Fibroblast of villous mesenchyme (primary cell): ENCODE measurements at regions not wholly inside any gene's neighbourhood (a gene's known extent, or its start where the extent isn't known, plus 50 kb on each side); places are given as distances from the start of the nearest gene placed in this dataset.

ENCODE experiments used
- DNase-seq: peaks from one replicate; pipeline ENCODE4 v3.0.0-alpha.2; 2010; ENCODE audit warnings: low read depth
- H3K4me3 ChIP-seq: 2 replicates; pipeline ENCODE4 v1.5.1; 2011; ENCODE audit warnings: low read depth, mild to moderate bottlenecking, low read length
- TF ChIP-seq, protein P1 (sequence below): IDR thresholded peaks from 2 replicates; pipeline ENCODE4 v1.5.1; 2012; ENCODE audit warnings: low read depth, mild to moderate bottlenecking, low read length; ENCODE audit not compliant: insufficient read depth

DNA sequence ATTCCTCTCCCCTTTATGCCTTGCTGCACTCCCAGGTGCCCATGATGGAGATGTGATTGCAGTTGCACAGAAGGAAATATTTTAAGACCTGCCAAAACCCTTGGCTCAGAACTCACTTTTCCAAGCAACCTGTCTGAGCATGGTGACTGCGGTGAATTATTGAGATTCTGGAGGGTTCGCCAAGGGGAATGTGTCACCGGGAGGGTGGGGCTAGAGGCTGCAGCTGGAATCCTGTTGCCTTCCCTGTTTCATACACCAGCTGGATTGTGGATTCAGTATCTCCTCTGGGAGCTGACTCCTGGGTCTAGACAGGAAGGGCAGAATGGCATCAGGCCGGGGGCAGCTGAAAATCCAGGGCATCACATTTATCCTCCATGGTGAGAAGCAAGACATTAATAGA is 527.2 kb downstream of the TMEM114 start:
- H3K4me3 ChIP-seq = no peak overlapping the region
- TF ChIP-seq, protein P1, sequence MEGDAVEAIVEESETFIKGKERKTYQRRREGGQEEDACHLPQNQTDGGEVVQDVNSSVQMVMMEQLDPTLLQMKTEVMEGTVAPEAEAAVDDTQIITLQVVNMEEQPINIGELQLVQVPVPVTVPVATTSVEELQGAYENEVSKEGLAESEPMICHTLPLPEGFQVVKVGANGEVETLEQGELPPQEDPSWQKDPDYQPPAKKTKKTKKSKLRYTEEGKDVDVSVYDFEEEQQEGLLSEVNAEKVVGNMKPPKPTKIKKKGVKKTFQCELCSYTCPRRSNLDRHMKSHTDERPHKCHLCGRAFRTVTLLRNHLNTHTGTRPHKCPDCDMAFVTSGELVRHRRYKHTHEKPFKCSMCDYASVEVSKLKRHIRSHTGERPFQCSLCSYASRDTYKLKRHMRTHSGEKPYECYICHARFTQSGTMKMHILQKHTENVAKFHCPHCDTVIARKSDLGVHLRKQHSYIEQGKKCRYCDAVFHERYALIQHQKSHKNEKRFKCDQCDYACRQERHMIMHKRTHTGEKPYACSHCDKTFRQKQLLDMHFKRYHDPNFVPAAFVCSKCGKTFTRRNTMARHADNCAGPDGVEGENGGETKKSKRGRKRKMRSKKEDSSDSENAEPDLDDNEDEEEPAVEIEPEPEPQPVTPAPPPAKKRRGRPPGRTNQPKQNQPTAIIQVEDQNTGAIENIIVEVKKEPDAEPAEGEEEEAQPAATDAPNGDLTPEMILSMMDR = no peak
- DNase-seq = no peak

DNA sequence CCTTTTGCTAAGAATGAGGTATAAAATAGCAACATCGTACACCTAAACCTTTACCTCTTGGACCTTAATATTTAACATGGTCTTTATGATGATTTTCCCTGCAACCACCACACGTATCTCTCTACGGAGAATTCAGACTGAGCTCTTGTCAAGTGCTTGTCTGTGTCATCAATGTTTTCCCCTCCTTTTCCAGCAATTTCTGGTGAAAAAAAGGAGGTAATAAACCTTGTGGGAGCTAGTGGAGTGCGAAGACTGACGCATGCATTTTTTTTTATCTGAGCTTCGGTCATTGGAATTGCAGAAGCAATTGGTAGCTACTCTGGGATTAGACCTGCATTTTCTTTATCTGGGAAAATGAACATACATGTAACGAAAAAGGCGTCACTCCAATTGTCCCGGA is 527.6 kb downstream of the TMEM114 start:
- H3K4me3 ChIP-seq = no peak overlapping the region
- DNase-seq = no peak
- TF ChIP-seq, protein P1 = no peak

DNA sequence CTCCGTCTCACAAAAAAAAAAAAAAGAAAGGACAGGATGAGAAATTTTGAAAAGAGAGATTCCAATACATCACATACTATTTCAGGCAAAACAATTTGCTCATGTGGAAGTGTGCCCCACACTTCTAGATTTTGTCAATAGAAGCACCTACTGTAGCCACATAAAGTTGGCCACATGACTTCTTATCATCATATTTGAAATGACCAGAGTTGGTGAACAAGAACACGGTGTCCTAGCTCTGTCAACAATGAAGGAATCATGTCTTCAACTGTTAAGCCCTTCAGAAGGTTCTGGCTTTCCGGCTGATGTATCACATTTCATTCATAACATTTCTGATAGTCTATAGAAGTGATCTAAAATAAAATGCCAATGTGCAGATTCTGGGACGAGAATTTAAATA is 534.5 kb downstream of the TMEM114 start:
- DNase-seq = no peak
- TF ChIP-seq, protein P1 = no peak
- no peak overlapping the region for H3K4me3 ChIP-seq

DNA sequence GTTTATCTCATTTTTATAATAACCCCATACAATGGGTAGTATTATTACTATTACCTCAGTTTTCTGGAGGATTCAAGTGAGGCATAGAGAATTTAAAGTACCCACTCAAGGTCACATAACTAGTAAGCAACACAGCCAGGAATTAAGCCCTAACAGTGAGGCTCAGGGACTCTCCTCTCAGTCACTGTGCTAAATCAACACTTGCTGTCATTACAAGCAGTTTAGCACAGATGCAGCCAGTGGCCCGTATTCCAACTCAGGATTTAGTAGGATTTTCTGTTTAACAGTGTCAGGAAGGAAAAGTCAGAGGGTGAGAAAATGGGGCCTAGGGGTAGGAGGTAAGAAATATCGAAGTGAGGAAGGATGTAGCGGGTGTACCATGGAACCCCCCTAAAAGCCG is 536.9 kb downstream of the TMEM114 start:
- DNase-seq = no peak
- no peak overlapping the region for H3K4me3 ChIP-seq
- TF ChIP-seq, protein P1 = no peak

DNA sequence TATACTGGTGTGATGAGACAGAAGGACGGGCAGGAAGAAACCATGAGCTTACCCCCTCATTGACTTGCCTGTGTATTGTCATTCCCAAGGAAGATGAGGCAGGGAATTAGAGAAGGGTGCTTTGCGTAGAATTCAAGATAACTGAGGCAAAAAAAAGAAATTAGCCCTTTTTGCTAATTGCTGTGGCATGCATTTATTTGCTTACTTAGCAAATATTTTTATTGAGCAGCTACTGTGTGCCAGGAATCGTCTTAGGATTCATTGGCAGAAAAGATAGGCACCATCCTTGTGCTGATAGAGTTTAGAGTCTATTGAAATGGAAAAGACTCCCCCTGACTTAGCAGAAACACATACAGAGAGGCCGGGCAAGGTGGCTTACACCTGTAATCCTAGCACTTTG is 541.9 kb downstream of the TMEM114 start:
- no peak for DNase-seq
- no peak overlapping the region for H3K4me3 ChIP-seq
- TF ChIP-seq, protein P1 = no peak

DNA sequence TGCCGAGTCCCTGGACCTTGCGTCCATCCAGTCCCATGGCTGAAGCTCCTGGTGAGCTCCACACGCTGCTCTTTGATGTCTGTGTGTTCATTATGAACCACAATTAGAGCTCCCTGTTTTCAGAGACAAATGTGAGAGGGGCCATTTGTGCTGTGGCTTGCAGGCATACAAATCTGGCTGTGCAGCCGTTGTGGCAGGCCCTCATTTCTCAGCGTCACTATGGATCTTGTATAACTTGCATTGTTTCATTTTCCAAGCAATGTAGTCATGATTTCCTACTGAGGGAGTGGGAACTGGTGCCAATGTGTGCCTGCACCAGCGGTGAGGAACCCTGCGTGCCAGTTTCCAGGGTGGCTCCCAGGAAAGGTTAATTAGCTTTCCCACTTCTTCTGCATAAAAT is 542.6 kb downstream of the TMEM114 start:
- TF ChIP-seq, protein P1 = no peak

DNA sequence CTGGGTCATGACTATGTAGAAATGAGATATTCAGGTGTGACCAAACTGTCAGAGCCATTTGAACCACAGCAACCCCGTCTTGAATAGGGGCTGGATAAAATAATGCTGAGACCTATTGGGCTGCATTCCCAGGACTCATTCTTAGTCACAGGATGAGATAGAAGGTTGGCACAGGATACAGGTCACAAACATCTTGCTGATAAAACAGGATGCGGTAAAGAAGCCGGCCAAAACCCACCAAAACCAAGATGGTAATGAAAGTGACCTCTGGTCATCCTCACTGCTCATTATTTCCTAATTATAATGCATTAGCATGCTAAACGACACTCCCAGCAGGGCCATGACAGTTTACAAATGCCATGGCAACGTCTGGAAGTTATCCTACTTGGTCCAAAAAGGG is 545.5 kb downstream of the TMEM114 start:
- no peak overlapping the region for H3K4me3 ChIP-seq
- DNase-seq = no peak
- TF ChIP-seq, protein P1 = no peak

More for the DNA sequence above, 542.6 kb downstream of the TMEM114 start:
- H3K4me3 ChIP-seq = no peak overlapping the region
- no peak for DNase-seq
